ENCODE measurements at regions not wholly inside any gene's neighbourhood (a gene's known extent, or its start where the extent isn't known, plus 50 kb on each side); places are given as distances from the start of the nearest gene placed in this dataset.

- Mint-ChIP-seq H3K4me3 (no peak overlapping the region), H3K36me3 (ENCODE audit: insufficient read depth in 1 of 3, low read depth in 3 of 3) (peaks cover 6 to 12% (median 9%) of the 10 kb centered on the region in 3 experiments), H3K27me3 (ENCODE audit: low read depth) (no peaks in the 10 kb centered on the region), H3K9me3 (peaks cover 9 to 10% of the 10 kb centered on the region in 2 experiments), H3K4me1 (peaks cover 7 to 8% of the 10 kb centered on the region in 2 experiments), H3K27ac (no peak overlapping the region)
- H3K9me3 ChIP-seq (ENCODE audit: control insufficient read depth, low read depth, low read length): no peaks in the 10 kb centered on the region
- no peaks in the 10 kb centered on the region for H3K79me2 ChIP-seq (ENCODE audit: insufficient read depth, low read length)
- DNase-seq: no peak
- no peak overlapping the region for H4K91ac ChIP-seq (ENCODE audit: insufficient read length, low read depth, low read length)
- H3K27ac ChIP-seq (ENCODE audit: insufficient read length, low read depth, low read length): no peak overlapping the region
- H2BK15ac ChIP-seq (ENCODE audit: low read depth, low read length): no peak overlapping the region
- H3K4me1 ChIP-seq (ENCODE audit: insufficient read depth, low read length): no peaks in the 10 kb centered on the region
- no peak overlapping the region for H2BK120ac ChIP-seq (ENCODE audit: low read depth, low read length, poor library complexity, severe bottlenecking)
- H2BK20ac ChIP-seq (ENCODE audit: low read depth, low read length, poor library complexity, severe bottlenecking): no peak overlapping the region
- no peaks in the 10 kb centered on the region for H3K79me1 ChIP-seq (ENCODE audit: insufficient read depth, low read depth, low read length, poor library complexity, severe bottlenecking)
- H3K23ac ChIP-seq (ENCODE audit: insufficient read length, low read depth, low read length): no peak overlapping the region
- H3K18ac ChIP-seq (ENCODE audit: insufficient read length, low read depth, low read length): no peak overlapping the region
- H3K4me2 ChIP-seq (ENCODE audit: insufficient read depth, insufficient read length, low read length): no peak overlapping the region
- H2BK5ac ChIP-seq (ENCODE audit: insufficient read length, low read length): no peak overlapping the region
- no peak overlapping the region for H3K4ac ChIP-seq (ENCODE audit: low read depth, low read length)
- H4K8ac ChIP-seq (replicated peaks; ENCODE audit: insufficient read length, low read depth, low read length): no peak overlapping the region
- H2BK12ac ChIP-seq (ENCODE audit: insufficient read length, low read depth, low read length): no peak overlapping the region
- TF ChIP-seq, protein P1, sequence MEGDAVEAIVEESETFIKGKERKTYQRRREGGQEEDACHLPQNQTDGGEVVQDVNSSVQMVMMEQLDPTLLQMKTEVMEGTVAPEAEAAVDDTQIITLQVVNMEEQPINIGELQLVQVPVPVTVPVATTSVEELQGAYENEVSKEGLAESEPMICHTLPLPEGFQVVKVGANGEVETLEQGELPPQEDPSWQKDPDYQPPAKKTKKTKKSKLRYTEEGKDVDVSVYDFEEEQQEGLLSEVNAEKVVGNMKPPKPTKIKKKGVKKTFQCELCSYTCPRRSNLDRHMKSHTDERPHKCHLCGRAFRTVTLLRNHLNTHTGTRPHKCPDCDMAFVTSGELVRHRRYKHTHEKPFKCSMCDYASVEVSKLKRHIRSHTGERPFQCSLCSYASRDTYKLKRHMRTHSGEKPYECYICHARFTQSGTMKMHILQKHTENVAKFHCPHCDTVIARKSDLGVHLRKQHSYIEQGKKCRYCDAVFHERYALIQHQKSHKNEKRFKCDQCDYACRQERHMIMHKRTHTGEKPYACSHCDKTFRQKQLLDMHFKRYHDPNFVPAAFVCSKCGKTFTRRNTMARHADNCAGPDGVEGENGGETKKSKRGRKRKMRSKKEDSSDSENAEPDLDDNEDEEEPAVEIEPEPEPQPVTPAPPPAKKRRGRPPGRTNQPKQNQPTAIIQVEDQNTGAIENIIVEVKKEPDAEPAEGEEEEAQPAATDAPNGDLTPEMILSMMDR (conservative IDR thresholded peaks at IDR 0.05): no peak
- H3K9ac ChIP-seq (ENCODE audit: extremely low read depth, insufficient read length, low read length): no peak overlapping the region
- no peak overlapping the region for H3K14ac ChIP-seq (ENCODE audit: insufficient read depth, low read length)
- no peak overlapping the region for H4K5ac ChIP-seq (ENCODE audit: insufficient read length, low read depth, low read length)
- no peaks in the 10 kb centered on the region for H4K20me1 ChIP-seq (ENCODE audit: control insufficient read depth, insufficient read depth, insufficient read length)
- no CpG with 5 or more reads among the region's 1 CpG for WGBS (ENCODE audit: extremely low coverage, insufficient read length, low lambda C conversion rate)
- H3K23me2 ChIP-seq (ENCODE audit: insufficient read length, low read depth, low read length, poor library complexity, severe bottlenecking): no peaks in the 10 kb centered on the region
- H3K56ac ChIP-seq (ENCODE audit: insufficient read length, low read depth, low read length): no peak overlapping the region
- no peaks in the 10 kb centered on the region for H3K27me3 ChIP-seq (ENCODE audit: insufficient read depth, low read length)
- H2AFZ ChIP-seq (ENCODE audit: low read length): no peak overlapping the region
- H2AK5ac ChIP-seq (ENCODE audit: insufficient read length, low read length): no peak overlapping the region
- no peak overlapping the region for H3T11ph ChIP-seq (ENCODE audit: low read length)
These were observed 1609.8 kb downstream of the AMY1C start for GRCh38 chr1:105359457-105359856.

Data from H9 (cell line).